Natural killer cell (primary cell): ENCODE measurements at regions not wholly inside any gene's neighbourhood (a gene's known extent, or its start where the extent isn't known, plus 50 kb on each side); places are given as distances from the start of the nearest gene placed in this dataset.

Source experiments
- ATAC-seq, 3 donors: fragments of 150-1000 bp in 2 of 3; fragments of 200-7000 bp in 1 of 3; cut with Tn5 transposase; 1 replicate in 1 of 3; 2 replicates in 2 of 3; pipeline ENCODE4 v1.10.0; 2021; ENCODE audit warnings: mild to moderate bottlenecking in 2 of 3, moderate library complexity in 2 of 3
- DNase-seq, 2 donors: peaks; one replicate each; pipeline versions ENCODE4 v3.0.0 to v3.0.0-alpha.2; 2013 to 2021; ENCODE audit warnings: mixed read lengths in 1 of 2
- H3K27ac ChIP-seq: one replicate; pipeline ENCODE4 v1.5.1; 2013; ENCODE audit warnings: mild to moderate bottlenecking, low read length
- H3K27me3 ChIP-seq: one replicate; pipeline ENCODE4 v1.6.1; 2013; ENCODE audit warnings: low read length; ENCODE audit not compliant: control insufficient read depth, insufficient read depth
- H3K36me3 ChIP-seq: one replicate; pipeline ENCODE4 v1.6.1; 2013; ENCODE audit warnings: low read length; ENCODE audit not compliant: control insufficient read depth, insufficient read depth
- H3K4me1 ChIP-seq: one replicate; pipeline ENCODE4 v1.6.1; 2013; ENCODE audit warnings: low read length; ENCODE audit not compliant: control insufficient read depth, insufficient read depth
- H3K4me3 ChIP-seq: one replicate; pipeline ENCODE4 v1.5.1; 2013; ENCODE audit warnings: low read length
- H3K9me3 ChIP-seq: one replicate; pipeline ENCODE4 v1.6.1; 2013; ENCODE audit warnings: low read length; ENCODE audit not compliant: control insufficient read depth, insufficient read depth
- H3K27ac Mint-ChIP-seq, 2 donors: one replicate each; pipeline ENCODE4 v1.8.0; 2022; ENCODE audit warnings: mild to moderate bottlenecking in 2 of 2, mixed read lengths in 2 of 2, moderate library complexity in 1 of 2
- H3K27me3 Mint-ChIP-seq, 2 donors: one replicate each; pipeline ENCODE4 v1.8.0; 2022; ENCODE audit warnings: low read depth in 2 of 2, mixed read lengths in 2 of 2
- H3K36me3 Mint-ChIP-seq: one replicate; pipeline ENCODE4 v1.8.0; 2022; ENCODE audit warnings: mixed read lengths
- H3K4me1 Mint-ChIP-seq, 2 donors: one replicate each; pipeline ENCODE4 v1.8.0; 2022; ENCODE audit warnings: mixed read lengths in 2 of 2
- H3K4me3 Mint-ChIP-seq: one replicate; pipeline ENCODE4 v1.8.0; 2022; ENCODE audit warnings: mild to moderate bottlenecking, moderate library complexity, mixed read lengths
- H3K9me3 Mint-ChIP-seq, 2 donors: one replicate each; pipeline ENCODE4 v1.8.0; 2022; ENCODE audit warnings: mixed read lengths in 2 of 2
- CTCF ChIP-seq: fragments of 200-600 bp; IDR thresholded peaks from one replicate; pipeline ENCODE4 v1.8.0; 2022; ENCODE audit warnings: antibody characterized with exemption
- WGBS: methylation state at CpG from one replicate; pipeline ENCODE4 v1.1.7; 2013; ENCODE audit warnings: missing lambda C conversion rate; ENCODE audit not compliant: insufficient coverage; 5-methylcytosine and 5-hydroxymethylcytosine counted together
- intact Hi-C: fragments of 100-400 bp; cut with micrococcal nuclease; formaldehyde crosslinking; loops from one replicate; pipeline ENCODE4 v1.14.2; 2022

- 95% methylated on average over 4 of the region's 4 CpGs for WGBS
- no peak overlapping the region for H3K4me3 ChIP-seq
Measured at GRCh38 chrX:44428989-44429627, 85.6 kb upstream of the EFHC2 start.

GRCh38 chrX:44422631-44423030 lies 79.2 kb upstream of the EFHC2 start:
- no peak for TF ChIP-seq CTCF
- H3K36me3 ChIP-seq: no peaks in the 10 kb centered on the region
- no peaks in the 10 kb centered on the region for H3K9me3 ChIP-seq
- no peak for ATAC-seq
- peaks cover 10 to 38% of the 10 kb centered on the region in 2 donors for H3K27me3 Mint-ChIP-seq
- WGBS: no CpG with 5 or more reads among the region's 1 CpG
- H3K4me1 ChIP-seq: no peaks in the 10 kb centered on the region
- no peaks in the 10 kb centered on the region for H3K36me3 Mint-ChIP-seq
- no peak overlapping the region for H3K4me3 Mint-ChIP-seq
- H3K27ac ChIP-seq: no peak overlapping the region
- no peak overlapping the region for H3K27ac Mint-ChIP-seq
- no peak overlapping the region for H3K4me3 ChIP-seq
- DNase-seq: no peak
- no peaks in the 10 kb centered on the region for H3K27me3 ChIP-seq
- H3K4me1 Mint-ChIP-seq: no peaks in the 10 kb centered on the region
- intact Hi-C loops: no loop called here
- no peaks in the 10 kb centered on the region for H3K9me3 Mint-ChIP-seq

More at GRCh38 chrX:44428989-44429627, 85.6 kb upstream of the EFHC2 start:
- H3K27me3 ChIP-seq: no peaks in the 10 kb centered on the region
- Mint-ChIP-seq H3K27ac (no peak overlapping the region), H3K9me3 (no peaks in the 10 kb centered on the region), H3K36me3 (no peaks in the 10 kb centered on the region), H3K4me1 (no peaks in the 10 kb centered on the region), H3K27me3 (peaks cover 2 to 7% of the 10 kb centered on the region in 2 donors), H3K4me3 (no peak overlapping the region)
- no peak for TF ChIP-seq CTCF
- ATAC-seq (no peak), DNase-seq (no peak)
- H3K4me1 ChIP-seq: no peaks in the 10 kb centered on the region
- H3K36me3 ChIP-seq: no peaks in the 10 kb centered on the region
- intact Hi-C loops: no loop called here
- H3K27ac ChIP-seq: no peak overlapping the region
- no peaks in the 10 kb centered on the region for H3K9me3 ChIP-seq

GRCh38 chrX:44415639-44416386 lies 72.3 kb upstream of the EFHC2 start:
- H3K4me1 ChIP-seq: no peaks in the 10 kb centered on the region
- ATAC-seq (no peak), DNase-seq (no peak)
- no peak overlapping the region for H3K4me3 ChIP-seq
- intact Hi-C loops: no loop called here
- no peaks in the 10 kb centered on the region for H3K27me3 ChIP-seq
- H3K27ac ChIP-seq: no peak overlapping the region
- no peaks in the 10 kb centered on the region for H3K4me1 Mint-ChIP-seq
- no peak overlapping the region for H3K27ac Mint-ChIP-seq
- H3K9me3 Mint-ChIP-seq: no peaks in the 10 kb centered on the region
- 92% methylated on average over 4 of the region's 4 CpGs for WGBS
- no peaks in the 10 kb centered on the region for H3K36me3 Mint-ChIP-seq
- H3K27me3 Mint-ChIP-seq: peaks cover 12 to 25% of the 10 kb centered on the region in 2 donors
- no peaks in the 10 kb centered on the region for H3K9me3 ChIP-seq
- no peaks in the 10 kb centered on the region for H3K36me3 ChIP-seq
- TF ChIP-seq CTCF: no peak
- H3K4me3 Mint-ChIP-seq: no peak overlapping the region
